B cell (primary cell): ENCODE measurements at regions not wholly inside any gene's neighbourhood (a gene's known extent, or its start where the extent isn't known, plus 50 kb on each side); places are given as distances from the start of the nearest gene placed in this dataset.

Experiments
- ATAC-seq: fragments of 200-7000 bp; cut with Tn5 transposase; one replicate; pipeline ENCODE4 v1.10.0; 2021; ENCODE audit warnings: low read depth, mild to moderate bottlenecking, moderate number of reproducible peaks, moderate library complexity
- CTCF ChIA-PET: fragments of 350-600 bp; sonication (Branson Sonifier 250); formaldehyde crosslinking; loops from one replicate; lab custom pipeline; 2021; ENCODE audit warnings: antibody characterized with exemption, inconsistent platforms; lab: Charles Lee
- POLR2A ChIA-PET: fragments of 350-600 bp; sonication (Branson Sonifier 250); formaldehyde crosslinking; loops from one replicate; lab custom pipeline; 2021; ENCODE audit warnings: antibody characterized with exemption; lab: Charles Lee
- DNase-seq: peaks from one replicate; pipeline ENCODE4 v3.0.0; 2013
- H2AFZ ChIP-seq: 2 replicates; pipeline ENCODE4 v1.6.1; 2012; ENCODE audit warnings: mild to moderate bottlenecking, low read depth, low read length; ENCODE audit not compliant: insufficient read depth, poor library complexity, severe bottlenecking
- H3K27ac ChIP-seq, 2 donors: 1 replicate in 1 of 2; 2 replicates in 1 of 2; pipeline ENCODE4 v1.5.1; 2012 to 2013; ENCODE audit warnings: low read length in 2 of 2, mild to moderate bottlenecking in 2 of 2, moderate library complexity in 1 of 2
- H3K27me3 ChIP-seq, 4 experiments: fragments of 200-600 bp in 1 of 4; sonication (generic) in 1 of 4; replicated peaks in 1 of 4; 1 replicate in 2 of 4; 2 replicates in 2 of 4; pipeline versions ENCODE4 v1.6.1 to v1.7.0; 2013 to 2016; ENCODE audit warnings: low read length in 3 of 4, mild to moderate bottlenecking in 2 of 4, mixed read lengths in 1 of 4, moderate library complexity in 1 of 4; ENCODE audit not compliant: insufficient read depth in 4 of 4, control insufficient read depth in 3 of 4; ENCODE audit errors: control extremely low read depth in 1 of 4
- H3K36me3 ChIP-seq, 2 experiments: replicated peaks in 1 of 2; 1 replicate in 1 of 2; 2 replicates in 1 of 2; pipeline versions ENCODE4 v1.6.1 to v1.7.1; 2013; ENCODE audit warnings: low read length in 1 of 2; ENCODE audit not compliant: insufficient read depth in 2 of 2, control insufficient read depth in 1 of 2; ENCODE audit errors: control extremely low read depth in 1 of 2, extremely low read depth in 1 of 2
- H3K4me1 ChIP-seq, 2 donors: fragments of 200-600 bp in 1 of 2; sonication (generic) in 1 of 2; 1 replicate in 1 of 2; 2 replicates in 1 of 2; pipeline versions ENCODE4 v1.5.1 to v1.6.1; 2013 to 2017; ENCODE audit warnings: low read length in 2 of 2; ENCODE audit not compliant: control insufficient read depth in 2 of 2, insufficient read depth in 2 of 2
- H3K4me2 ChIP-seq: replicated peaks from 2 replicates; pipeline ENCODE3; 2012; ENCODE audit warnings: mild to moderate bottlenecking, low read depth, low read length; ENCODE audit not compliant: poor library complexity, severe bottlenecking
- H3K4me3 ChIP-seq, 5 experiments: fragments of 200-600 bp in 1 of 5; sonication (generic) in 1 of 5; 1 replicate in 3 of 5; 2 replicates in 2 of 5; pipeline versions ENCODE4 v1.5.1 to v1.7.0; 2011 to 2016; ENCODE audit warnings: low read length in 4 of 5, mild to moderate bottlenecking in 4 of 5, low read depth in 2 of 5, control low read depth in 1 of 5, moderate library complexity in 1 of 5; ENCODE audit not compliant: insufficient read depth in 1 of 5; ENCODE audit errors: control extremely low read depth in 1 of 5, extremely low read depth in 1 of 5
- H3K79me2 ChIP-seq: fragments of 200-600 bp; sonication (generic); one replicate; pipeline ENCODE4 v1.6.0; 2016; ENCODE audit warnings: low read length; ENCODE audit not compliant: control insufficient read depth, insufficient read depth
- H3K9ac ChIP-seq: fragments of 200-600 bp; sonication (generic); 2 replicates; pipeline ENCODE4 v1.6.1; 2017; ENCODE audit warnings: mild to moderate bottlenecking, low read length, moderate library complexity
- H3K9me3 ChIP-seq, 3 donors: one replicate each; pipeline versions ENCODE4 v1.6.1 to v1.7.1; 2013; ENCODE audit warnings: low read length in 2 of 3; ENCODE audit not compliant: control insufficient read depth in 2 of 3, insufficient read depth in 1 of 3; ENCODE audit errors: control extremely low read depth in 1 of 3
- H4K20me1 ChIP-seq: 2 replicates; pipeline ENCODE4 v1.6.0; 2012; ENCODE audit warnings: mild to moderate bottlenecking, low read length; ENCODE audit not compliant: insufficient read depth, control insufficient read depth, poor library complexity, severe bottlenecking
- H3K27ac Mint-ChIP-seq: one replicate; pipeline ENCODE4 v1.8.0; 2021; ENCODE audit warnings: mixed read lengths
- H3K27me3 Mint-ChIP-seq: one replicate; pipeline ENCODE4 v1.8.0; 2021; ENCODE audit warnings: mixed read lengths
- H3K4me1 Mint-ChIP-seq: one replicate; pipeline ENCODE4 v1.8.0; 2021; ENCODE audit warnings: mixed read lengths
- H3K4me3 Mint-ChIP-seq: one replicate; pipeline ENCODE4 v1.8.0; 2021; ENCODE audit warnings: mixed read lengths
- H3K9me3 Mint-ChIP-seq: one replicate; pipeline ENCODE4 v1.8.0; 2022; ENCODE audit warnings: mixed read lengths; ENCODE audit not compliant: insufficient read depth
- CTCF ChIP-seq: fragments of 200-600 bp; IDR thresholded peaks from one replicate; pipeline ENCODE4 v1.8.0; 2022; ENCODE audit warnings: antibody characterized with exemption, mild to moderate bottlenecking
- EZH2 ChIP-seq: IDR thresholded peaks from 2 replicates; pipeline ENCODE4 v1.6.1; 2012; ENCODE audit warnings: borderline replicate concordance, low read depth, mild to moderate bottlenecking, moderate library complexity, low read length; ENCODE audit not compliant: insufficient read depth, poor library complexity, severe bottlenecking
- WGBS: methylation state at CpG from one replicate; pipeline ENCODE4 v1.1.5; 2013; ENCODE audit warnings: missing lambda C conversion rate; ENCODE audit not compliant: insufficient coverage; 5-methylcytosine and 5-hydroxymethylcytosine counted together
- intact Hi-C: fragments of 100-400 bp; cut with micrococcal nuclease; formaldehyde crosslinking; loops from one replicate; pipeline ENCODE4 v1.10.0; 2022

GRCh38 chr13:86368924-86369323 is 569.7 kb upstream of the SLITRK6 start:
- intact Hi-C loops, result no loop called here
- 92% methylated on average over 10 of the region's 12 CpGs for WGBS
- H4K20me1 ChIP-seq, result no peaks in the 10 kb centered on the region
- CTCF ChIA-PET, result no interaction called here
- no peak overlapping the region for H3K4me3 ChIP-seq
- H3K36me3 ChIP-seq, result no peaks in the 10 kb centered on the region
- TF ChIP-seq CTCF (no peak), EZH2 (no peak)
- no peak overlapping the region for H3K4me2 ChIP-seq
- no peaks in the 10 kb centered on the region for H3K4me1 Mint-ChIP-seq
- no peaks in the 10 kb centered on the region for H3K27me3 ChIP-seq
- no peaks in the 10 kb centered on the region for H3K4me1 ChIP-seq
- DNase-seq (no peak), ATAC-seq (no peak)
- H3K27me3 Mint-ChIP-seq, result no peaks in the 10 kb centered on the region
- POLR2A ChIA-PET, result no interaction called here
- no peak overlapping the region for H3K9ac ChIP-seq
- H3K9me3 ChIP-seq, result peaks cover 1 to 14% (median 2%) of the 10 kb centered on the region in 3 donors
- no peak overlapping the region for H2AFZ ChIP-seq
- H3K9me3 Mint-ChIP-seq, result peaks cover 9% of the 10 kb centered on the region
- H3K27ac Mint-ChIP-seq, result no peak overlapping the region
- no peak overlapping the region for H3K27ac ChIP-seq
- no peak overlapping the region for H3K4me3 Mint-ChIP-seq
- no peaks in the 10 kb centered on the region for H3K79me2 ChIP-seq

- ChIA-PET POLR2A (no interaction called here), CTCF (no interaction called here)
- Histone ChIP-seq H4K20me1 (no peaks in the 10 kb centered on the region), H3K36me3 (no peaks in the 10 kb centered on the region), H3K27me3 (no peaks in the 10 kb centered on the region), H3K4me1 (no peaks in the 10 kb centered on the region), H3K9ac (no peak overlapping the region), H3K27ac (no peak overlapping the region), H3K4me3 (no peak overlapping the region), H3K4me2 (no peak overlapping the region), H3K9me3 (peaks cover 0 to 10% (median 0%) of the 10 kb centered on the region in 3 donors), H3K79me2 (no peaks in the 10 kb centered on the region), H2AFZ (no peak overlapping the region)
- intact Hi-C loops, result no loop called here
- Mint-ChIP-seq H3K4me1 (no peaks in the 10 kb centered on the region), H3K4me3 (no peak overlapping the region), H3K27ac (no peak overlapping the region), H3K27me3 (no peaks in the 10 kb centered on the region), H3K9me3 (peaks cover 1% of the 10 kb centered on the region)
- DNase-seq, result no peak
- no CpG with 5 or more reads among the region's 2 CpGs for WGBS
- no peak for ATAC-seq
- TF ChIP-seq EZH2, result no peak
- no peak for TF ChIP-seq CTCF
Observed at GRCh38 chr13:86377451-86377850, 578.2 kb upstream of the SLITRK6 start.
